HCT116 (cell line): ENCODE measurements at regions not wholly inside any gene's neighbourhood (a gene's known extent, or its start where the extent isn't known, plus 50 kb on each side); places are given as distances from the start of the nearest gene placed in this dataset.

Experiments
- ATAC-seq: fragments of 200-7000 bp; cut with Tn5 transposase; 2 replicates; pipeline ENCODE4 v1.9.1; 2020; ENCODE audit warnings: mild to moderate bottlenecking, moderate library complexity
- BruUV-seq: library from RNA; stranded (reverse); fragments of 400-500 nt; replicated peaks from 2 replicates; lab custom pipeline; 2021; lab: Mats Ljungman, UMichigan
- CTCF ChIA-PET: fragments of 300-600 bp; sonication (Branson Sonifier 250); formaldehyde crosslinking; loops from one replicate; lab custom pipeline; 2021; ENCODE audit warnings: antibody characterized with exemption; lab: Charles Lee
- POLR2A ChIA-PET: fragments of 300-600, 350-600 bp; sonication (Branson Sonifier 250); formaldehyde crosslinking; loops from one replicate; lab custom pipeline; 2021; ENCODE audit warnings: antibody characterized with exemption; lab: Charles Lee
- RAD21 ChIA-PET, 2 experiments: fragments of 300-600 bp; sonication (Branson Sonifier 250); formaldehyde crosslinking; loops; one replicate each; lab custom pipeline; 2023; ENCODE audit warnings: low total read pairs in 2 of 2; ENCODE audit not compliant: uncharacterized antibody in 2 of 2, unreplicated experiment in 2 of 2, low non-redundant PET in 1 of 2; lab: Charles Lee
- DNase-seq: peaks from one replicate; pipeline ENCODE4 v3.0.0-alpha.2; 2010; ENCODE audit warnings: low read depth, low spot score
- H2AFZ ChIP-seq: fragments of 200-600 bp; shearing (Covaris generic), sonication (generic); 2 replicates; pipeline ENCODE4 v1.6.1; 2017; ENCODE audit warnings: low read depth, mixed run types, mixed read lengths, antibody characterized with exemption, low read length; ENCODE audit not compliant: poor library complexity, severe bottlenecking
- H3K27ac ChIP-seq: 2 replicates; pipeline ENCODE4 v1.5.1; 2012; ENCODE audit warnings: low read depth, low read length
- H3K27me3 ChIP-seq: fragments of 200-600 bp; sonication (generic); 2 replicates; pipeline ENCODE4 v1.6.1; 2016; ENCODE audit warnings: mixed run types, low read length, mixed read lengths; ENCODE audit not compliant: insufficient read depth
- H3K36me3 ChIP-seq, 2 experiments: fragments of 200-500 bp in 1 of 2; fragments of 200-600 bp in 1 of 2; sonication (Bioruptor generic) in 1 of 2; sonication (generic) in 1 of 2; 2 replicates each; pipeline versions ENCODE4 v1.5.1 to v1.6.1; 2014 to 2016; ENCODE audit warnings: low read length in 2 of 2, inconsistent platforms in 1 of 2, mixed read lengths in 1 of 2, mixed run types in 1 of 2; ENCODE audit not compliant: insufficient read depth in 2 of 2, control insufficient read depth in 1 of 2
- H3K4me1 ChIP-seq, 2 experiments: fragments of 200-600 bp in 1 of 2; sonication (generic) in 1 of 2; 2 replicates each; pipeline versions ENCODE4 v1.5.1 to v1.6.1; 2012 to 2017; ENCODE audit warnings: low read length in 2 of 2, inconsistent platforms in 1 of 2, mild to moderate bottlenecking in 1 of 2, mixed read lengths in 1 of 2, mixed run types in 1 of 2, moderate library complexity in 1 of 2; ENCODE audit not compliant: insufficient read depth in 2 of 2, control insufficient read depth in 1 of 2
- H3K4me2 ChIP-seq: fragments of 200-600 bp; sonication (generic); 2 replicates; pipeline ENCODE4 v1.6.1; 2017; ENCODE audit warnings: mixed run types, low read length, mixed read lengths
- H3K4me3 ChIP-seq, 2 experiments: fragments of 200-600 bp in 1 of 2; sonication (generic) in 1 of 2; replicated peaks in 1 of 2; 2 replicates each; pipeline ENCODE4 v1.5.1; 2011 to 2016; ENCODE audit warnings: low read length in 2 of 2, control low read depth in 1 of 2, low read depth in 1 of 2, mild to moderate bottlenecking in 1 of 2, mixed read lengths in 1 of 2, mixed run types in 1 of 2
- H3K79me2 ChIP-seq: fragments of 200-600 bp; sonication (generic); 2 replicates; pipeline ENCODE4 v1.6.1; 2017; ENCODE audit warnings: mild to moderate bottlenecking, mixed run types, low read length, moderate library complexity, mixed read lengths; ENCODE audit not compliant: insufficient read depth
- H3K9ac ChIP-seq: fragments of 200-600 bp; sonication (generic); 2 replicates; pipeline ENCODE4 v1.6.1; 2016; ENCODE audit warnings: low read length, mixed read lengths
- H3K9me2 ChIP-seq: fragments of 200-600 bp; sonication (generic), shearing (Covaris generic); 2 replicates; pipeline ENCODE4 v1.6.1; 2017; ENCODE audit warnings: mixed run types, mild to moderate bottlenecking, moderate library complexity; ENCODE audit not compliant: insufficient read depth
- H3K9me3 ChIP-seq, 2 experiments: fragments of 200-500 bp in 1 of 2; fragments of 200-600 bp in 1 of 2; sonication (Bioruptor generic) in 1 of 2; sonication (generic) in 1 of 2; 2 replicates each; pipeline ENCODE4 v1.6.1; 2014 to 2017; ENCODE audit warnings: low read length in 2 of 2, mixed read lengths in 2 of 2, inconsistent platforms in 1 of 2, low read depth in 1 of 2, mild to moderate bottlenecking in 1 of 2, mixed run types in 1 of 2, moderate library complexity in 1 of 2; ENCODE audit not compliant: control insufficient read depth in 1 of 2, insufficient read depth in 1 of 2
- H4K20me1 ChIP-seq: fragments of 200-600 bp; sonication (generic), shearing (Covaris generic); 2 replicates; pipeline ENCODE4 v1.6.1; 2017; ENCODE audit warnings: mixed run types, mild to moderate bottlenecking, moderate library complexity; ENCODE audit not compliant: insufficient read depth
- ATF3 ChIP-seq: IDR thresholded peaks from 2 replicates; pipeline ENCODE4 v1.6.1; 2012
- CBX3 ChIP-seq: IDR thresholded peaks from 2 replicates; pipeline ENCODE4 v1.6.1; 2012; ENCODE audit warnings: low read depth
- CEBPB ChIP-seq: IDR thresholded peaks from 2 replicates; pipeline ENCODE4 v1.6.1; 2012; ENCODE audit warnings: low read depth
- CTCF ChIP-seq, 3 experiments: fragments of 200-600 bp in 1 of 3; sonication (generic) in 1 of 3; IDR thresholded peaks in 2 of 3; conservative IDR thresholded peaks in 1 of 3; 2 replicates each; pipeline ENCODE4 v1.5.1; 2012 to 2017; ENCODE audit warnings: low read depth in 2 of 3, low read length in 2 of 3, antibody characterized with exemption in 1 of 3, borderline replicate concordance in 1 of 3, control low read depth in 1 of 3, mild to moderate bottlenecking in 1 of 3, mixed read lengths in 1 of 3, mixed run types in 1 of 3, moderate library complexity in 1 of 3; ENCODE audit not compliant: insufficient read depth in 1 of 3
- EGR1 ChIP-seq: IDR thresholded peaks from 2 replicates; pipeline ENCODE4 v1.6.1; 2012; ENCODE audit warnings: low read depth
- FOSL1 ChIP-seq: IDR thresholded peaks from 2 replicates; pipeline ENCODE4 v1.6.1; 2012; ENCODE audit warnings: low read depth
- MAX ChIP-seq: IDR thresholded peaks from 2 replicates; pipeline ENCODE4 v1.6.1; 2012
- POLR2AphosphoS5 ChIP-seq: IDR thresholded peaks from 2 replicates; pipeline ENCODE4 v1.6.1; 2011; ENCODE audit warnings: mild to moderate bottlenecking, low read depth, low read length, moderate library complexity
- REST ChIP-seq: IDR thresholded peaks from 2 replicates; pipeline ENCODE4 v1.6.1; 2012; ENCODE audit warnings: low read depth
- YY1 ChIP-seq: IDR thresholded peaks from 2 replicates; pipeline ENCODE4 v1.6.1; 2011; ENCODE audit warnings: low read length, low read depth, moderate library complexity, mild to moderate bottlenecking; ENCODE audit not compliant: insufficient replicate concordance; ENCODE audit errors: extremely low read depth
- ZBTB33 ChIP-seq: IDR thresholded peaks from 2 replicates; pipeline ENCODE4 v1.6.1; 2011; ENCODE audit warnings: mild to moderate bottlenecking, low read length, moderate library complexity; ENCODE audit not compliant: insufficient replicate concordance; ENCODE audit errors: extremely low read depth
- ZFX ChIP-seq: fragments of 450-650 bp; IDR thresholded peaks from 2 replicates; pipeline ENCODE4 v1.6.1; 2017
- ZNF274 ChIP-seq: fragments of 200-500 bp; sonication (Bioruptor generic); IDR thresholded peaks from 2 replicates; pipeline ENCODE4 v1.6.1; 2014; ENCODE audit warnings: mild to moderate bottlenecking, low read depth, low read length, inconsistent platforms
- intact Hi-C: fragments of 100-400 bp; cut with micrococcal nuclease; formaldehyde crosslinking; loops from 2 replicates; pipeline ENCODE4 v1.10.0; 2022

GRCh38 chr9:26152350-26152749, 474.1 kb upstream of the TUSC1 start:
- ChIA-PET CTCF (no interaction called here), POLR2A (no interaction called here), RAD21 (no interaction called here)
- ATAC-seq (no peak), DNase-seq (no peak)
- TF ChIP-seq ZBTB33 (no peak), ATF3 (no peak), EGR1 (no peak), ZFX (no peak), CTCF (IDR thresholded peaks at IDR 0.05 in 2 of 3, conservative IDR thresholded peaks at IDR 0.05 in 1 of 3; ENCODE audit: borderline replicate concordance in 1 of 3, insufficient read depth in 1 of 3, low read depth in 2 of 3, low read length in 2 of 3) (no peak), CBX3 (no peak), YY1 (no peak), FOSL1 (no peak), POLR2AphosphoS5 (no peak), CEBPB (no peak), REST (no peak), ZNF274 (no peak), MAX (no peak)
- Histone ChIP-seq H3K9me3 (peaks cover 5 to 7% of the 10 kb centered on the region in 2 experiments; a peak in 2 of 4 replicates), H3K9me2 (no peaks in the 10 kb centered on the region), H3K27ac (no peak overlapping the region), H3K27me3 (no peaks in the 10 kb centered on the region), H3K4me3 (no peak overlapping the region), H3K4me2 (no peak overlapping the region), H2AFZ (no peak overlapping the region), H3K9ac (no peak overlapping the region), H4K20me1 (no peaks in the 10 kb centered on the region), H3K4me1 (no peaks in the 10 kb centered on the region), H3K36me3 (no peaks in the 10 kb centered on the region), H3K79me2 (no peaks in the 10 kb centered on the region)
- intact Hi-C loops, result no loop called here
- BruUV-seq, result no TSS peak
